ENCODE measurements at regions not wholly inside any gene's neighbourhood (a gene's known extent, or its start where the extent isn't known, plus 50 kb on each side); places are given as distances from the start of the nearest gene placed in this dataset.

DNA sequence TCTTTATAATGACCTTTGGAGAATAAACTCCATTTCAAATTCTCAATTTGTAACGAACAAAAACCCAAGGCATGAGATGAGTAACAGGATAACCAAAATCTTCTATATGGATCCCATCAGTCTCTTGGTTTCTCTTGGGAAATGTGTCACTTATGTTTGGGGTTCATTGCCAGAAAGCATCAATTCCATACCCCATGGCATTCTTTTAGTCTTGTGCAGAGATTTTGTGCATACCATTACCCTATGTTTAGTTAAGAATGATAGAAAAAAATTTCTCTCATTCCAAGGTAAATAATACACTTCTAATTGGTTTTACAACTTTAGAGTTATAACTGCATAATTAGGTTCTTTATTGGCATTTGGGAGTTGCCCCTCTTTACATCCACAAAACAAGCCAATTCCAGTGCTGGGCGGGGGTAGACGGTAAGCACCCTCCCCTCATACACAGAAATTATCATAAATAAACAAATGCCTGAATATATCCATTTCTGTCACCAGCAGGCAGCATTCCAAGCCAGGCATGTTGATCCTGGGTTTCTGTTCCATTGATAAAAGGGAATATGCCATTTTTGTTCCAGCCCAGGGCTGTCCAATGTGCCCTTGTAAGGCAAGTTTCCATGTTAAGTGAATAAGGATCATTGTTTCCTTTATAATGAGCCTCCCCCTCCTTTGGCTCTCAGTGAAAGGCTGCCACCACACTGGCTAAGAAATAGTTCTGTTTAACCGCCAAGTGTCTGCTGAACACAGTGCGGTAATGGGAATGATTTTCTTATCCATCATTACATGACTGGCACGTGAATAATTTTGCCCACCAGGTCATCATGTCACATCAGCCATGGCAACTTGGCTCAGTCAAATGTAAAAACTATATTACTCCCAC is 680.1 kb upstream of the ZEB2 start:
- no CpG with 5 or more reads among the region's 6 CpGs for WGBS (ENCODE audit: extremely low coverage, insufficient read length, low lambda C conversion rate)
- Mint-ChIP-seq H3K36me3 (ENCODE audit: insufficient read depth in 1 of 3, low read depth in 3 of 3) (no peaks in the 10 kb centered on the region), H3K27ac (no peak overlapping the region), H3K4me3 (no peak overlapping the region), H3K4me1 (peaks cover 3 to 4% of the 10 kb centered on the region in 2 experiments), H3K27me3 (ENCODE audit: low read depth) (no peaks in the 10 kb centered on the region), H3K9me3 (no peaks in the 10 kb centered on the region)
- H2BK15ac ChIP-seq (ENCODE audit: low read depth, low read length) = no peak overlapping the region
- no peak overlapping the region for H2AK5ac ChIP-seq (ENCODE audit: insufficient read length, low read length)
- no peak overlapping the region for H3K18ac ChIP-seq (ENCODE audit: insufficient read length, low read depth, low read length)
- no peak overlapping the region for H2AFZ ChIP-seq (ENCODE audit: low read length)
- no peaks in the 10 kb centered on the region for H3K23me2 ChIP-seq (ENCODE audit: insufficient read length, low read depth, low read length, poor library complexity, severe bottlenecking)
- TF ChIP-seq CTCF (conservative IDR thresholded peaks at IDR 0.05) = no peak
- no peaks in the 10 kb centered on the region for H3K79me1 ChIP-seq (ENCODE audit: insufficient read depth, low read depth, low read length, poor library complexity, severe bottlenecking)
- no peak overlapping the region for H3T11ph ChIP-seq (ENCODE audit: low read length)
- DNase-seq = no peak
- H2BK5ac ChIP-seq (ENCODE audit: insufficient read length, low read length) = no peak overlapping the region
- no peaks in the 10 kb centered on the region for H4K20me1 ChIP-seq (ENCODE audit: control insufficient read depth, insufficient read depth, insufficient read length)
- H4K91ac ChIP-seq (ENCODE audit: insufficient read length, low read depth, low read length) = no peak overlapping the region
- H2BK120ac ChIP-seq (ENCODE audit: low read depth, low read length, poor library complexity, severe bottlenecking) = no peak overlapping the region
- H3K4ac ChIP-seq (ENCODE audit: low read depth, low read length) = no peak overlapping the region
- H3K23ac ChIP-seq (ENCODE audit: insufficient read length, low read depth, low read length) = no peak overlapping the region
- H2BK20ac ChIP-seq (ENCODE audit: low read depth, low read length, poor library complexity, severe bottlenecking) = no peak overlapping the region
- H4K8ac ChIP-seq (replicated peaks; ENCODE audit: insufficient read length, low read depth, low read length) = no peak overlapping the region
- no peak overlapping the region for H4K5ac ChIP-seq (ENCODE audit: insufficient read length, low read depth, low read length)
- no peak overlapping the region for H2BK12ac ChIP-seq (ENCODE audit: insufficient read length, low read depth, low read length)
- no peaks in the 10 kb centered on the region for H3K9me3 ChIP-seq (ENCODE audit: control insufficient read depth, low read depth, low read length)
- no peak overlapping the region for H3K56ac ChIP-seq (ENCODE audit: insufficient read length, low read depth, low read length)
- H3K27me3 ChIP-seq (ENCODE audit: insufficient read depth, low read length) = no peaks in the 10 kb centered on the region
- H3K4me2 ChIP-seq (ENCODE audit: insufficient read depth, insufficient read length, low read length) = no peak overlapping the region
- H3K4me1 ChIP-seq (ENCODE audit: insufficient read depth, low read length) = no peaks in the 10 kb centered on the region
- no peak overlapping the region for H3K14ac ChIP-seq (ENCODE audit: insufficient read depth, low read length)
- H3K9ac ChIP-seq (ENCODE audit: extremely low read depth, insufficient read length, low read length) = no peak overlapping the region
- H3K27ac ChIP-seq (ENCODE audit: insufficient read length, low read depth, low read length) = no peak overlapping the region
- H3K79me2 ChIP-seq (ENCODE audit: insufficient read depth, low read length) = no peaks in the 10 kb centered on the region
